HG02610 (cell line): ENCODE measurements at regions not wholly inside any gene's neighbourhood (a gene's known extent, or its start where the extent isn't known, plus 50 kb on each side); places are given as distances from the start of the nearest gene placed in this dataset.

Experiments used
- ATAC-seq: cut with Tn5 transposase; IDR thresholded peaks from one replicate; pipeline ENCODE4 v1.9.1; 2021; ENCODE audit warnings: mild to moderate bottlenecking, moderate library complexity; ENCODE audit not compliant: unreplicated experiment

DNA sequence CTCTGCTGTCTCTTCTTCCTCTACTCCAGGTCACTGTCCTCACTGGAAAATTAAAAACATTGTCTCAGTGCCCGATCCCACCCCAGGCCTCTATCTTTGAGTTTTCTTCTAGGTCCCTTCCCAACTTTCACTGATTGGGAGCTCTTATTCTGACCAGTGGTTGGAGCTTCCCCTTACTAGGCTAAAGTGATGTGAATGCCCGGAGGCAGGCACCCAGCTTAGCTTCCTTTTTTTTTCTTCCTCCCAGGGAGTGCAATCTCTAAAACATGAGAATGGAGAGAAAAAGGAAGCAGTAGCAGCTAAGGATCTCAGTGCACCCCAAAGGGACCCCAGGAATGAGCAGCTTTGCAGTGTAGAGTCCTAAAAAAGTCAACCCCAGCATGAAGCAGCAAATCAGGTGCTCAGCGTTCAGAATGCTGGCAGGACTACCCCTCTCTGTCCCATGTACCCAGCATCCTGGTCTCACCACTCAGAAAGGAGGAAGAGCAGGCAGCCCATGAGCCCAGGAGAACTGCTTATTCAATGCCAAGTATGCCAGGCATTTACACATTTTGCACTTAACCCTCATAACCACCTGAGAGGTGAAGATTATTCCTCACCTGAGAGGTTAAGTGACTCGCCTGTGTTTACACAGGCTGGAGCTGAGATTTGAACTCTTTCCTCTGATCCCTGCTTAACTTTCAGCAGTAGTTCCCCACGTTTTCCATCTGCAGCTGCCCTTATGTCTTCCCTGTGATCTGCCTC is 146.2 kb upstream of the PWP1 start:
- no peak for ATAC-seq

- ATAC-seq = no peak
Measured at GRCh38 chr12:107541001-107541705, 144.4 kb upstream of the PWP1 start.

- no peak for ATAC-seq
Measured at GRCh38 chr12:107543416-107543815, 142.2 kb upstream of the PWP1 start.

GRCh38 chr12:107543841-107544240 is 141.8 kb upstream of the PWP1 start:
- no peak for ATAC-seq

DNA sequence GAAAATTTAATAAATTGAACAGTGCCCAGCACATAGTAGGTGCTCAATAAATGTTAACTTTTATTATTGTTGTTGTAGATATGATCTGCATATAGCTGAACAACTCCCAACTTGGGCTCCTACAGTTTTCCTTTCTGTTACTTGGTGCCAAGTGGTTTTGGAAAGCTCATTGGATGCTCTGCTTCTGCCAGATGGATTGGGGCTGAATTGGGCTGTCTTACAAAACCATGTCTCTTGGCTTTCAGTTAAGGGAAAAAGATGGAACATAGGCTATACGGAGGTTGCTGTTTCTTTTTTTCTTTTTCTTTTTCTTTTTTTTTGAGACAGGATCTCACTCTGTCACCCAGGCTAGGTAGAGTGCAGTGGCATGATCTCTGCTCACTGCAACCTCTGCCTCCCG is 140.7 kb upstream of the PWP1 start:
- no peak for ATAC-seq

DNA sequence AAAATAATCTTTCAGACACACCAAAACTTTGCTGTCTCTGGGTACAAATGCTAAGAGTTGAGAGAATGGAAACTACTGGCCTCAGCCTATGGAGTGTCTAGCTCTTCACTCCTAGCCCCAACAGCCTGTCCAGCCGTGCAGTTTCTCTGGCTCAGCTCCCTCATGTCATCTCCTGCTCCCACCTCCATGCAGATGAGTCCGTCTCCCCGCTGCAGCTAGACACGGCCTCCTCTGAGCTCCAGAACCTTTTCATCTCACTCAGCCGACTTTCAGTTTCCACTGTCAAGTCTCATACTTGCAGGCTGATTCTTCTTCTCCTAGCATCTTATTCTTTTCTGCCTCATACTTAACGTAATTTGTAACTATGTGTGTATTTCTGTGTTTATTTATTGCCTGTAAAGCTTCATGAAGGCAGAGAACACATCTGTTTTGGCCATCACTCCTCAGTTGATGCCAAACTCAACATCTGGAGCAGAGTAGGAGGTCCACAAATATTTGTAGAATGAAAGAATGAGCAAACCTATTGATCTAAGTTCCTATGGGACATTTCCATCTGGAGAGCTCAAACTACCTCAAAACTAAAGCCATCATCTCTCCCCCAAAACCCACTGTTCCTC is 139.8 kb upstream of the PWP1 start:
- ATAC-seq = no peak

DNA sequence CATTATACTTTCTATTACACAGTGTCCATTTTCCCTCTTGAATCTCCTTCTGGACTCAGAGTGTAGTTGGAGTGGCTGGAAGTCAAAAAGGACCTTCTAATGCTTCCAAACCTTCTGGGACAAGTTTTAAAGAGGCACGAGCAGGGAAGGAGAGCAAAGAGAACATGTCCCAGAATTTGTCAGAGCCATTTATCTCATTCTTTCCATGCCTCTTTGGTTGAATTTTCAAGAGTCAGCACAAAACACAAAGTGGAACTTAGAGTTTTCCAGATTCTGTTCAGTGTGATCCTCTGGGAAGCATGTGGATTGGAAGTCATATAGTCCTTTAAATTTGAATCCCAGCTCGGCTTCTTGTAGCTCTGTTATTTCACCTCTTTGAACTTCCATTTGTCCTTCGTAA is 138.2 kb upstream of the PWP1 start:
- no peak for ATAC-seq

DNA sequence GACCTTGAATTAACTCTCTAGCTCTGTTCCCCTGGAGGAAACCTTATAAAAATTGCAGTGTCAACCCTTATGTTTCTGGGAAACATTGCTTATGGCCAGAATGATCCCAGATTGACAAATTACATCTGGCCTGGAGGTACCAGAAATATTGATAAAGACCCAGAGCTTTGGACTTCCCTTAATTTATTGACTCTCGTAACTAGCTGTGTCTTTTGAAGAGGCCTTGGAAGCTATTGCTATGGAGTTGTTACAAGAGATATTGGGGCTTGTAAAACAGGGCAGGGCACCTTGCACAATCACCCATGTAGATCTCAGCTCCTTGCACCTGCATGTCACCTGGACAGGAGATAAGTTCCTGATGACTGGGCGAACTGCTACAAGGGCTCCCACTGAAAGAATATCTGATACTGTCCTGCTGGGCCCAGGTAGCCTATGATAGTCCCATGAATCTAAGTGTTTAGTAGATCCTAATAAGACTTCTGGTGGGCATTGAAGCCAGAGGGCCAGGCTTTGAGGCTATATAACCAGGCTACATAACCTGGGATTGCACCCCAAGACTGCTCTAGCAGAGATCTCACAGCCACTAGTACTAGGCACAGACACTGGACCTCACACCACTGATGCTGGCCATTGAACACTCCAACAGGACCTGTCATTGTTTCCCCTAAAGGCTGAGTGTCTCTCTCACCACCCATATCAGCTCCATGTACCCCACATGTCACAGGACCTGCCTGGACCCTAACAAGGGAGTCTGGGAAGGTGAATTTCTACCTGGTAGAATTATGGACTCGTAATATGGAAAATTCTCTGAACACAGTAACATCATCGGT is 135.7 kb upstream of the PWP1 start:
- ATAC-seq = no peak

DNA sequence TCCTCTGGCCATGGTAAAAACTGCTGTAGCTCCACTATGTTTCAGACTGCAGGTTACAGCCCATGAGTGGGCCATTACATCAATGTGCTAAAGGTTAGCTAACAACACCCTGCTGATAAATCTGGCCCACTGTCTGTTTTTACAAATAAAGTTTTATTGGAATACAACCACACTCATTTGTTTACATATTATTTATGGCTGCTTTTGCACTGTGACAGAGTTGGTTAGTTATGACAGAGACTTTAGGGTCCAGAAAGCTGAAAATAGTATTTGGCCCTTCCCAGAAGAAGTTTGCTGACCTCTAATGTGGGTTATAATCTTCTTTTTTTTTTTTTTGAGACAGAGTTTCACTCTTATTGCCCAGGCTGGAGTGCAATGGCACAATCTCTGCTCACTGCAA is 134.2 kb upstream of the PWP1 start:
- ATAC-seq = no peak

- no peak for ATAC-seq
Measured at GRCh38 chr12:107552263-107552662, 133.3 kb upstream of the PWP1 start.

GRCh38 chr12:107553211-107553765 is 132.3 kb upstream of the PWP1 start:
- ATAC-seq = no peak

GRCh38 chr12:107554941-107555340 is 130.7 kb upstream of the PWP1 start:
- no peak for ATAC-seq

GRCh38 chr12:107557026-107557425 is 128.6 kb upstream of the PWP1 start:
- ATAC-seq = no peak

DNA sequence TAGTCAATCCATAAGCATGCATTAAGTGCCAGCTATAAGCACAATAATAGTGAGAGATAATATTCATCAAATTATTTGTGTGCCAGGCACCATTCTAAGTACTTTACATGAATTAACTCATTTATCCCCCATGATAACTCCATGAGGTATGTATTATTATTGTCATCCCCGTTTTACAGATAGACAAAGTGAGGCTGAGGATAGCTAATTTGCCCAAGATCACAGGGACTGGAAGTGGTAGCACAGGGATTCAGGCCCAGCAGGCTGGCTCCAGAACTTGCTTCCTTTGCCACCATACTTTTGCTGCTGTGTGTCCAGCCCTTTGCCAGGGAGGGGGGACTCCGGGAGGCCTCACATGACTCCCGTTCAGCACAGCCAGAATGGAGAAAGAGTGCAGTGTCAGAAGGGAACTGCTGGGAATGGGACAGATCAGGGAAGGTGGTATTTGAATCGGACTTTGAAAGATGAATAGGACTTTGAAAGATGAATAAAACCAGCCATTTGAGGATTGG is 128.0 kb upstream of the PWP1 start:
- no peak for ATAC-seq

DNA sequence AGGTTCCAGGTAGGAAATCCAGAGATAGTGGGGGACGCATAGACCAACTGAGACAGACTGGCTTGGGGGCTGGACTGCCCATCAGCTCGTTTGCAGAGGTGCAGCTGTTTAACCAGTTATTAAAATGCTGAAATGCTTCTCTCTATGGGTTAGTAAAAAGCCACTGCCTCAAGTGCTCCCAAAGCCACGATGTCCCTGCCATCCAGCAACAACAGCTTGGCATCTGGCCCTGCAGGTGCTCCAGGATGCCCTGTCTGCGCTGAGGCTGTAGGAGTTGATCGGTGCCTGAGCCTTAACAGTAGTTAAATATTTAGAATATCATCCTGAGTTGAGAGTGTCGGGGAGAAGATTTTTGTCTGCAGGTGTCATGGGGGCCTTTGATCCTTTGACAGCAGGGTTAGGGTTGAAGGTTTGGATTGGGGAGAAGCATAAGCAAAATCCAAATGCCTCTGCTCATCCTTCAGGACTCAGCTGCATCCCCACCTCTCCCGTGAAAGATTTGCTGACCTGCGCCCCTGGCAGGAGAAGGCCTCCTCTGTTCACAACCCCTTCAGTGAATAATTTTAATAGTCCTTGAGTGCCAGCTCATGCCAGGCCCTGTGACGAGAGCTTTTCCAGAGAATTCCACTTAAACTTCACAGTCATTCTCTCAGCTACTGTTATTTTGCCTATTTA is 127.3 kb upstream of the PWP1 start:
- ATAC-seq = no peak

DNA sequence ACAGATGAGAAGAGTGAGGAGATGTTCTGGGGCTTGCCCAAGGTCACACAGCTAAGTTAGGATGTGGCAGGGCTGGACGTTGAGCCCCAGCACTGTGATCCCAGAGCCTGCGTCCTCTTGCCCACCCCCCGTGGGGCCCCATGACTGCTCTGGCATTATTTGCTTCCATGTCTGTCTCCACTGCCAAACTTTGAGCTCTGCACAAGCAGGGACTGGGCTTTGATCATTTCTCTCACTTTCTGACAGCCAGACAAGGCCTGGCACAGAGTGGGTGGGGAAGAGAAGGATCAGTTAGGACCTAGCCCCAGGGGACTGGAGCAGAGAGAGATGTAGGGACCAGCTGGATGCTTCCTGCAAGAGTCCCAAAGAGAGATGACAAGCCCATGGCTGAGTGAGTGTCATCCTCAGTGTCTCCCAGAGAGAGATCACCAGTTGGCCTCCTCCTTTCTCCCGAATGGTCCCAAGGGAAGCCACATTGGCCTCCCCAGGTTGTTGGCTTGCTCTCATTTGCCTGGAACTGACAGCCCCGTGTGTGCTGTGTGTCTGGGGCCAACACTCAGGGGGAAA is 126.7 kb upstream of the PWP1 start:
- ATAC-seq = no peak

DNA sequence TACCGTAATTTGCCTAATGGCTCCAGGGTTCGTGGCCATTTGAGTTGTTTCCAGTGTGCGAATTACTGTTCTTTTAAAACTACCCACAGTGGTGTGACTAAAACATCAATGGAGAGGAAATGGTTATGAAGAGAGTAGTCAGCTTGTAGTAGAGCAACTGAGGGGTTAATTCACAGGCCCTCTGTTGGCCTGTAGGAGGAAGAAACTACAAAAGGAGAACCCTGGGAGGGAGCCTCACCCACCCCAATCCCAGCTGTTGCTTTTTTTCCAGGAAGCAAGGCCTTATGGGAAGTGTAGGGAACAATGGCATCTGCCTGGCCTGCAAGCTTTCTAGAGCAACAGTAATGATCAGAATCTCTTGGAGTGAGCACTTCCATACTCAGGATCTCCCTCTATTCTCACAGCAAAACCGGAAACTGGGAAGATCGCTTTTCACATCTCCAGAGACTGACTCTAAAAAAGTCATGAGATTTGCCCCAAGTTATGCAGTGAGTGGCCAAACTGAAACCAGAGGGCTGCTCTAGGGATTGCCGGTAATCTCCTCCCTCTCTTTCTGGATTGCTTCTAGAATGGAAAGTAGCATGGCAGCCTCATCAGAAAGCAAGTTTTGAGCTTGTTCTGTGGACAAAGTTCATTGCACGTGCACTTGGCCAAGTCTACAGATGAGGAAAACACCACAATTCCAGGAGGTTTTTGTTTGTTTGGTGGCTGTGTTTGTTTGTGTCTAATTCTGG is 125.3 kb upstream of the PWP1 start:
- ATAC-seq = no peak

- ATAC-seq = no peak
Measured at GRCh38 chr12:107560899-107561285, 124.7 kb upstream of the PWP1 start.

DNA sequence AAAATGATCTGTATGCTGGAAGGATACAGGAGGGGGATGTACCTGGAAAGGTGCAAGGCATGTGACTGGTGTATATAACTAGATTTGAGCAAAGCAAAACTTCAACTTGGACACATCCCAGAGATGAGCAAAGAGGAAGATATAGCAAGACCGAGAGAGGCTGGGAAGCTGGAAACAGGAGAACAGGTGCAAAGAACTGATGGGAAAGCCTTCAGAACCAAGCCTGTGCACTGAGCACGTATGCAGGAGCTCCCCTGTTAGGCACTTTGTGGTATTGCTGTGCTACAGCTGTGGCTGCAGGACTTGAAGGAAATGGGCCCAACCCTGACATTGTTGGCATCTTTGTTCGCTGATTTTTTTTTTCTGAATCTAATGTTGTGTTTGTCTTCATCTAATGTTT is 120.7 kb upstream of the PWP1 start:
- ATAC-seq = no peak
